KBM-7 (cell line): ENCODE measurements at regions not wholly inside any gene's neighbourhood (a gene's known extent, or its start where the extent isn't known, plus 50 kb on each side); places are given as distances from the start of the nearest gene placed in this dataset.
"Not testable (repeated sequence)": the region's sequence is repeated elsewhere in the genome, so short reads cannot be mapped to it uniquely, and the experiment has no call there.

Experiments used
- DNase-seq: peaks from one replicate; pipeline ENCODE4 v3.0.0-alpha.2; 2015
- in situ Hi-C: fragments of 300-500 bp; cut with MboI; formaldehyde crosslinking; loops from 2 replicates; pipeline ENCODE4 v1.14.3; 2020; ENCODE audit warnings: low sequenced_read_pairs, low pct_unique_long_range_greater_than_20kb, mixed read lengths

DNA sequence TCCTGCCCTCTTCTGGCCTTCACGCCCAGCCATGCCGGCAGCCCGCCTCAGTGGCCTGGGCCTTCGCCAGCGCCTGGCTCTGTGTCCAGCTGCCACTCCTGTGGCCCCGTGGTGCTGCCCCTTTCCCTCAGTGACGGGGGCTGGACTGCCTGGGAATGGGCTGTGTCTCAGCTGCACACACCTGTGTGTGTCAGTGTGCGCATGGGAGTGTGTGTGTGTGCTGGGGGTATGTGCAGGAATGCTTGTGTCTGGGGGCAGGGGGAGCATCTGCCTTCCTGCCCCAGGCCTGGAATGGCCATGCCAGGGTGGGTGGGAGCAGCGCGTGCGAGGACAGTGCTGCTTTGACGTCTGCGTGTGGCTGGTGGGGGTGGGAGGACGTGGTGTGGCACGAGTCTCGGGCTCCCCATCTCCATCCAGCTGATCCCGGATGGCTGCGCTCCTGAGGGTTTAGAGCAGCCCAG, 224.9 kb downstream of the TMEM121 start:
- DNase-seq, in situ Hi-C loops: not testable (repeated sequence)

DNA sequence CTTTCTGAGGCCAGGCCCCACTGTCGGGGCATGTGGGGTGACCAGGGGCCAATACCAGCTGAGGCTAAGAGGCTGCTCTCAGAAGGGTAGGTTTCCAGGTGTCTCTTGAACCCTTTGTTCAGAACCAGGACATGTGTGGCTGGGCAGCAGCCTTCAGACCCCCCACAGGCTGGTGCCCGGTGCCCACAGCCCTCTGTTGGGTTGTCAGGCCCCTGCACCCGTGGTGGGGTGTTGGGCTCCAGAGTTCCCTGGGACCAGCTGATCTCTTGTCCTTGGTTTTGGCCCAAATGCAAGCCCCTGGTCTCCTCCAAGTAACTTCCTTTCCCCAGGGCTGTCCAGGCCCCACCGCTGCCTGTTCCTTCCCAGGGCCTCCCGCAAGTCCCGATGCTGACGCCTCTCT, 226.0 kb downstream of the TMEM121 start:
- in situ Hi-C loops: not testable (repeated sequence)

DNA sequence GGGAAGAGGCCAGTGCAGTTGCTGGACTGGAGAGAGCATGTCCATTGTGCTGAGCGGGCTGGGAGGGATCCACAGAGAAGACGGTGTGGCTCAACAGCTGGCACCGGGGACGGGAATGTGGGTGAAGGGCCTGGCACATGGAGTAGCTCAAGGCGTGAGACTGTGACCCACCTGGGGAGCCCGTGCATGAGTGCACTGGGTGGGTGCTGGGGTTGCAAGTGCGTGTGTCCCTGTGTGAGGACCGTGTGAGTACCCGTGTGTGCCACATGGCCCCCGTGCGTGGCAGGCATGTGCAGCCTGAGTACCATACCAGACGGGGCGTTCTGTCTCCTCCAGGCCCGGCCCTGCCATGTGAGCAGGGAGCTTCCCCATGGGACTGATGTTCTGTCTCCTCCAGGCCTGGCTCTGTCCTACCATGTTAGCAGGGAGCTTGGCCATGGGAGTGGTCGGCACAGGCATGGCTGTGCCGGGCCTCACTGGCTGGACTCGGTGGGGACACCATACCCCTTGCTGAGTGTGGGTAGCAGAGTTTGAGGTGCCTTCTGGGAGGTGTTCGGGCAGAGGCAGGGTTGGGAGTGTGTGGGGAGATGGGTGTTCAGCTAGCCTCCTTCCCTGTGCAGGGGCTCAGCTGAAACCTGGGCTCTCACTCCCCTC, 234.4 kb downstream of the TMEM121 start:
- no peak for DNase-seq
- in situ Hi-C loops: no loop called here

More for the DNA sequence above, 226.0 kb downstream of the TMEM121 start:
- DNase-seq: not testable (repeated sequence)

DNA sequence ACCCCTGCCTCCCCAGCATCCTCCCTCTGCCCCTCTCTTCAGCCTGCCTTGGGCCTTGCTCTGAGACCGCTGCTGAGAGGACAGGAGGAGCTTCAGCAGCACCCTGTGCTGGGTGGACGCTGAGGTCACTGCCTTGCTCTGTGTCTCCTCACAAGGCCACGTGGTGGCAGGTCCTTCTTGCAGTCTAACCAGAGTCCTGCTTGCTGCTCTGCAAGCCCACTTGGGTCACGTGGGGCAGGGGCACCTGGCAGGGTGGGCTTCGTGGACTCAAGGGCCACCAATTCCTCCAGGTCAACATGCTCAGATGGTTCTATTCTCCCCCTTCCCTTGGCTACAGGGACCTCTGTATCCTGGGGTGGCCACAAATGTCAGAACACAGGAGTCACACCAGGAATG, 235.0 kb downstream of the TMEM121 start:
- in situ Hi-C loops, DNase-seq: not testable (repeated sequence)

DNA sequence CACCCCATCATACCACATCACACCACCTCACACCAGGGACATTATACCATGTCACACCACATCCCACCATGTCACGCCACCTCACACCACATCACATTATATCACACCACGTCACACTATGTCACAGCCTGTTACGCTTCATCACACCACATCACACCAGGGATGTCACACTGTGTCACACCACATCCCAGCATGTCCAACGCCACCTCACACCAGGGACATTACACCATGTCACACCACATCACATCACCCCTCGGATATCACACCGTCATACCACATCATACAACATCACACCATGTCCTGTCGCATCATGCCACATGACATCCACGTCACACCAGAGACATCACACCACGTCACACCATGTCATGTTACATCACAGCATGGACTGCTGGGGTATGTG, 235.5 kb downstream of the TMEM121 start:
- in situ Hi-C loops: no loop called here
- no peak for DNase-seq

DNA sequence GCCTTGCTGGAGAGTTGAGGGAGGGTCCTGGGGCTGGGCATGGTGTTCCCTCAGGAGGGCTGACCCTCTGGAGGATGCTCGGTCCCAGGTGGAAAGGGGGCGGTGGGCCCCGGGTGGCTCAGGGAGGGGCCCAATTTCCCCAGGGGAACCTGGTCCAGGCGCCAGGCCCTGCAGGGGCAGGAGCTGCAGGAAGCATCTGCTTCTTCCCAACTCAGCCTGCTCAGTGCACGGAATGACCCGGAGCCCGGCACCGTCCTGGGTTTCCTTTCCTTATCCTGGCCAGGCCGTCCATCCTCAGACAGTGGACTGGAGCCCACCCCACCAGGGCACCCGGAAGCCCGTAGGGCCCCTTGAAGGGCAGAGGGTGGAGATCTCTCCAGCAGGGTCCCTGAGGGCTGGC, 235.9 kb downstream of the TMEM121 start:
- in situ Hi-C loops, DNase-seq: not testable (repeated sequence)

DNA sequence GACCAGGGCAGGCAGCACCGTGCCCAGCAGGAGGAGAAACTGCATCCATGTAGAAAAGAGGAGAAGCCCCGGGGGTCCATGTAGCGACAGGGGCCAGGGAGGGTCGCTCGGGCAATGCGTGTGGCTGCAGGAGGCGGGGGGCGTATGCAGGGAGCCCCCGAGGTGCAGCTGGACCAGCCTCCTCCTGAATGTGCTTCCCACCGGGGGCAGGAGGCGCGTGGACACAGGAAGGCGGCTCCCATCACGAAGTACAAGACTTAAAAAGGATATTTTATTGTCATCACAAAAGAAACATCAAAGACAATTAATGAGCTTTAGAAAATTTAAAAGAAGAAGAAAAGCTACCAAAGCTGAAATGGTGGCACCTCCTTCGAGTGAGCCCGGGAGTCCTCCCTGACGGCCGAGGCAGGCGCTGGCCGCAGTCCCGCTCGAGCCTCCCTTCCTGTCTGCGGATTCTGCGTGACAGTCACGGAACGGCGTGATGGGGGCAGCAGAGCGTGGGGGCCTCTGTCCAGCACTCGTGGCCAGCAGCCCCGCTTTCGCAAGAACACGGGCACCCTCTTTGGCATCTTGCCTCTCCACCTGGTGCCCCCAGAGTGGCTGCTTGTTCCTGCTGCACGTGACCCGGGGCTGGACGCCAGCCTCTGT, 238.0 kb downstream of the TMEM121 start:
- DNase-seq, in situ Hi-C loops: not testable (repeated sequence)

DNA sequence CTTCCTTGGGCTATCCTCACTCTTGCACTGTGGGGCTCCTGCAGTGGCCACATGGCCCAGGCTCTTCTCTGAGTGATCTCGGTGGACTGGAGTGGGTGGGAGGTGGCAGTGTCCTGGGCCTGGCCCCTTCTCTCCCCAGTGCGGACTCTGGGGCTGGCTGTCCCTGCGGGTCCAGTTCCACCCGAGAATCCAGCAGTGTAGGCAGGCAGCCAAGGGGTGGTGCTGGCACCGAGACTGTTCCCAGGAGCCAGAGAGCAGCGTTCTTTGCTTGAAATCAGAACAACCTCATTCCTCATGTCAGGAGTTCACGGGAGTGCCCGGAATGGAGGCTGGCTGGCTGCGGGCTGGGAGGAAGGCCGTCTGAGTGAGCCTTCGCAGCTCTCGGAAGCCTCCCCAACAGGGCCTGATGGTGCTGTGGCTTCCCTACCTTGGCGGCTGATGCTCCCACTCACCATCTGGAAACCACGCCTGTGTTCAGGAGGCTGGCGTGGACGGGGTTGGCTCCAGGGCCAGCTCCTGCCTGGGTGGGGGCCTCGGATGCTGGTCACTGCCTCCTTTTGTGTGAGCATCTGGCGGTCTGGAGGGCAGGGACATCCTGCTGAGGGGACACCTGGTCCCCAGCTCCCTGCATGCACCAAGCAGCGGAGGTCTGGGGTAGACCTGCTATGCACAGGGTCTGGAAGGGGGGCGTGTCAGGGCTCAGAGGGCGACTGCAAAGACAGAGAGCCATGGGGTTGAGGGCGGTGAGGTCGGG, 238.9 kb downstream of the TMEM121 start:
- in situ Hi-C loops, DNase-seq: not testable (repeated sequence)

DNA sequence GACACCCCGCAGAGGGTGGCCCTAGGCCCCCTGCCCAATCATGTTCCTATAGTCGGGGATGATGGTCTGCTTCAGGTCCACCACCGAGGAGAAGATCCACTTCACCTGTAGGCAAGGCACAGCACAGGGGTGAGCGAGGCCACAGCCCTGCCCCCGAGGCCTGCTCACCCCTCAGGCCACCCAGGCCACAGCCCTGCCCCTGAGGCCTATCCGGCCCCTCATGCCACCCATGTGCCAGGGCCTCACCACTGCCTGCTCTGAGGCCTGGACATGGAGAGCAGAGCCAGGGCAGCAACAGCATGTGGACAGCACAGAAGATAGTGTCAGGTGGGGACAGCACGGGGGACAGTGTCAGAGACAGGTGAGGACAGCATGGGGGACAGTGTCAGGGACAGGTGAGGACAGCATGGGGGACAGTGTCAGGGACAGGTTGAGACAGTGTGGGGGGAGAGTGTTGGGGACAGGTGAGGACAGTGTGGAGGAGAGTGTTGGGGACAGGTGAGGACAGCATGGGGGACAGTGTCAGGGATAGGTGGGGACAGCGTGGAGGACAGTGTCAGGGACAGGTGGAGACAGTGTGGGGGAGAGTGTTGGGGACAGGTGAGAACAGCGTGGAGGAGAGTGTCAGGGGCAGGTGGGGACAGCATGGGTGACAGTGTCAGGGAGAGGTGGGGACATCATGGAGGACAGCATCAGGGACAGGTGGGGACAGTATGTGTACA, 239.7 kb downstream of the TMEM121 start:
- in situ Hi-C loops: no loop called here
- DNase-seq: no peak

DNA sequence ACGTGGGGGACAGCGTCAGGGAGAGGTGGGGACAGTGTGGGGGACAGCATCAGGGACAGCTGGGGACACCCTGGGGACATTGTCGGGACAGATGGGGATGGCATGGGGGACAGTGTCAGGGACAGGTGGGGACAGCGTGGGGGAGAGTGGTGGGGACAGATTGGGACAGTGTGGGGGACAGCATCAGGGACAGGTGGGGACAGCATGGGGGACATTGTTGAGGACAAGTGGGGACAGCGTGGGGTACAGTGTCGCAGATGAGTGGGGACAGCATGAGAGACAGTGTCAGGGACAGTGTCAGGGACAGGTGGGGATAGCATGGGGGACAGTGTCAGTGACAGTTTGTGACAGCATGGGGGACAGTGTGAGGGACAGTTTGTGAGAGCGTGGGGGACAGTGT, 240.9 kb downstream of the TMEM121 start:
- no peak for DNase-seq
- in situ Hi-C loops: no loop called here

DNA sequence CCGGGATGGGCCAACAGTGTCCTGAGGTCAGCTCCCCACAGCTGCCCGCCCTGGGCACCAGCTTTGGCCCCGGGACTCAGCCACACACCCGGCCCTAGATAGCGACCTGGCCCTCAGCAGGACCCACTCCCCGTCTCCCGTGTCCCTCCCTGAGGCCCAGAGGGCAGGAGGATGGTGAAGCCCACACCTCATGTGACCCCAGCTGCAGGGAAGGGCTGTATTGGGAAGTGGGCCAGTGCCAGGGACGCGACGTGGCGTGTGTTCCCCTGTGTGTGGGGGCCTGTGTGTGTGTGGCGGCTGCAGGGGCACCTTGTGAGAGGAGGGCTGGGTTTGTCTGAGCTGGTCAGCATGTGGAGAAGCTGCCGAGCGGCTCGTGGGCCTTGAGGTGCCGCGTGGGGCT, 241.7 kb downstream of the TMEM121 start:
- in situ Hi-C loops, DNase-seq: not testable (repeated sequence)

DNA sequence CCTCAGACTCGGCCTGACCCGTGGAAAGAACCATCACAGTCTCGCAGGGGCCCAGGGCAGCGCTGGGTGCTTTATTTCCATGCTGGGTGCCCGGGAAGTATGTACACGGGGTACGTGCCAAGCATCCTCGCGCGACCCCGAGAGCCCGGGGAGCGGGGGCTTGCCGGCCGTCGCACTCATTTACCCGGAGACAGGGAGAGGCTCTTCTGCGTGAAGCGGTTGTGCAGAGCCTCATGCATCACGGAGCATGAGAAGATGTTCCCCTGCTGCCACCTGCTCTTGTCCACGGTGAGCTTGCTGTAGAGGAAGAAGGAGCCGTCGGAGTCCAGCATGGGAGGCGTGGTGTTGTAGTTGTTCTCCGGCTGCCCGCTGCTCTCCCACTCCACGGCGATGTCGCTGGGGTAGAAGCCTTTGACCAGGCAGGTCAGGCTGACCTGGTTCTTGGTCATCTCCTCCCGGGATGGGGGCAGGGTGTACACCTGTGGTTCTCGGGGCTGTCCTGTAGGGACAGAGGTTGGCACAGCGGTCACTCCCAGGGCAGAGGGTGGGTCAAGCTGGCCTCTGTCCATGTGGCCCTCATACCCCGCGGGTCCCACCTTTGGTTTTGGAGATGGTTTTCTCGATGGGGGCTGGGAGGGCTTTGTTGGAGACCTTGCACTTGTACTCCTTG, 242.8 kb downstream of the TMEM121 start:
- in situ Hi-C loops, DNase-seq: not testable (repeated sequence)

DNA sequence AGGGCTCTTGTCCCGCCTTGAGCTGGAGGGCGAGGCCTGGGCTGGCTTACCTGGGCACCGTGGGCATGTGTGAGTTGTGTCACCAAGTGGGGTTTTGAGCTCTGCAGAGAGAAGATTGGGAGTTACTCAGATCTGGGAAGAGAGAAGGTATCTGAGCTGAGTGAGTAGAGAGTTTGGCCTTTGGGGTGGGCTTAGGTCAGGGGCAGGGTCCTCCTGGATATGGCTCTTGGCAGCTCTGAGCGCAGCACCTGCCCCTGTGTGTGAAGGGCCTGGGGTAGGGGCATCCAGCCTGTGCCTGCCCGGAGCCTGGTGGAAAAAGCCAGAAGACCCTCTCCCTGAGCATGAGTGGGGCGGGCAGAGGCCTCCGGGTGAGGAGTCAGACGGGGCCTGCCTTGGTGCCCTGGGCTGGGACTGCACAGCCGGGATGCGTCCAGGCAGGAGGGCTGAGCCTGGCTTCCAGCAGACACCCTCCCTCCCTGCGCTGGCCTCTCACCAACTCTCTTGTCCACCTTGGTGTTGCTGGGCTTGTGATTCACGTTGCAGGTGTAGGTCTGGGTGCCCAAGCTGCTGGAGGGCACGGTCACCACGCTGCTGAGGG, 244.3 kb downstream of the TMEM121 start:
- DNase-seq, in situ Hi-C loops: not testable (repeated sequence)

DNA sequence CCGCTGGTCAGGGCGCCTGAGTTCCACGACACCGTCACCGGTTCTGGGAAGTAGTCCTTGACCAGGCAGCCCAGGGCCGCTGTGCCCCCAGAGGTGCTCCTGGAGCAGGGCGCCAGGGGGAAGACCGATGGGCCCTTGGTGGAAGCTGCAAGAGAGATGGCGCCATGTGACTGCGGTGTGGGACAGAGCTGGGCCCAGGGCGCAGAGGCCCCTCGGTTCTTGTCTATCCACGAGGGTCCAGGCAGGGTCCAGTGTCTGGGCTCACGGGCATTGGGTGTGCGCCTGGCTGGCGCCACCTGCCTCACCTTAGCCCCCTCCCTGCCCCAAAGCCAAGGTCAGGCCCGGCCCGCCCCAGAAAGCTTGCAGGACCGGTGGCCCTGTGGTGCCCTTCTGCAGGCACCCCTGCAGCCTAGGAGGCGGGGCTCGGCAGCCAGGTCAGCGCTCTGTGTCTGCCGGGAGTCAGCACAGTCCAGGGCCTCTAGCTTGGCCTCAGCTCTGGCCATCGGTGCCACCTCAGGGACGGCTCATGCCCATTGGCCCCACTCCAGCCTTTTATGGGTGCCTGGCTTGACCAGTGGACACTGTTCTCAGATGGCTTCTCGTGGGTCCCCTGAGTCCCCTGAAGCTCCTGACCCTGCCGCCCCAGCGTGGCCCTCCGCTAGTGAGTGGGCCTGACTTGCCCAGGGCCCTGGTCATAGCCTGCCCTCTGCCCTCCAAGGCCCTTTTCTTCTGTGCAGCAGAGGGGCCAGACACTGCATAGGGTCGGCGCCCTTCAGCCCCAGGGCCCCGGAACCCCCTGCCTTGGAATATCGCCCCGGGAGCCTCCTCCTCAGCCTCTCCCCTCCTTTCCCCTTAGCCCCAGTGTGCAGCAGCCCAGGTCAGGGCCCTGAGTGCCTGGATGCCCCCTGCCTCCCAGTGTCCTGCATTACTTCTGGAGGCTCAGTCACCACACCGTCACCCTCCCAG, 245.2 kb downstream of the TMEM121 start:
- in situ Hi-C loops, DNase-seq: not testable (repeated sequence)

DNA sequence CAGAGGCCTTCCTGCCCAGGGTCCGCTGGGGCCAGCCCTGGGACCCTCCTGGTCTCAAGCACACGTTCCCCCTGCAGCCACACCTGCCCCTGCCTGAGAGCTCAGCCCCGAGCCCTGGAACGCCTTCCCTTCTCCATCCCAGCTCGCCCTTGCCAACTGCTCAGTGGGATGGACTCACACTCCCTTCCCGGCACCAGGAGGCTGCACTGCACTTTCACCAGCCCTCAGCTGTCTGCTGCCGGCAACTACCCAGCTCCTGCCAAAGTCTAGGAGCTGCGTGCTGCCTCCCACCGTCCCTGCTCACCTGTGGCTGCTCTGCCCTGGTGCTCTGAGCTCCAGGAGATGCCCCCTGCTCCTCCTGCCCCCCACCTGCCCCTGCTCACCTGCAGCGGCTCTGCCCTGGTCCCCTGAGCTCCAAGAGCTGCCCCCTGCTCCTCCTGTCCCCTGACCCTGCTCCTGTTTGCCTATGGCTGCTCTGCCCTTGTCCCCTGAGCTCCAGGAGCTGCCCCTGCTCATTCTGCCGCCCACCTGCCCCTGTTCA, 246.4 kb downstream of the TMEM121 start:
- in situ Hi-C loops, DNase-seq: not testable (repeated sequence)

DNA sequence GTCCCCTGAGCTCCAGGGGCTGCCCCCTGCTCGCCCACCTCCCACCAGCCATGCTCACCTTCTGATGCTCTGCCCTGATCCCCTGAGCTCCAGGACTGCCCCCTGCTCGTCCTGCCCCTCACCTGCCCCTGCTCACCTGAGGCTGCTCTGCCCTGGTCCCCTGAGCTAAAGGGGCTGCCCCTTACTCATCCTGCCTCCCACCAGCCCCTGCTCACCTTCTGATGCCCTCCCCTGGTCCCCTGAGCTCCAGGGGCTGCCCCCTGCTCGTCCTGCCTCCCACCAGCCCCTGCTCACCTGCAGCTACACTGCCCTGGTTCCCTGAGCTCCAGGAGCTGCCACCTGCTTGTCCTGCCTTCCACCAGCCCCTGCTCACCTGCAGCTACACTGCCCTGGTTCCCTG, 247.2 kb downstream of the TMEM121 start:
- no peak for DNase-seq
- in situ Hi-C loops: no loop called here

DNA sequence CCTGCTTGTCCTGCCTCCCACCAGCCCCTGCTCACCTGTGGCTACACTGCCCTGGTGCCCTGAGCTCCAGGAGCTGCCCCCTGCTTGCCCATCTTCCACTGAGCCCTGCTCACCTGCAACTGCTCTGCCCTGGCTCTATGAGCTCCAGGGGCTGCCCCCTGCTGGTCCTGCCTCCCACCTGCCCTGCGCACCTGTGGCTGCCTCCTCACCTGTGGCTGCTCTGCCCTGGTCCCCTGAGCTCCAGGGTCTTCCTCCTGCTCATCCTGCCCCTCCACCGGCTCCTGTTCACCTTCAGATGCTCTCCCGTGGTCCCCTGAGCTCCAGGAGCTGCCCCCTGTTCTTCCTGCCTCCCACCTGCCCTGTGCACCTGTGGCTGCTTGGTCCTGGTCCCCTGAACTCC, 247.6 kb downstream of the TMEM121 start:
- DNase-seq: no peak
- in situ Hi-C loops: no loop called here
